Esophagus muscularis mucosa (tissue), 3 donors: ENCODE measurements at regions not wholly inside any gene's neighbourhood (a gene's known extent, or its start where the extent isn't known, plus 50 kb on each side); places are given as distances from the start of the nearest gene placed in this dataset.

Source experiments
- CTCF ChIP-seq, 3 experiments: fragments of 200-600 bp in 2 of 3; fragments of 450-650 bp in 1 of 3; sonication (generic) in 2 of 3; IDR thresholded peaks; one replicate each; pipeline ENCODE4 v1.5.1; 2017 to 2019; ENCODE audit warnings: antibody characterized with exemption in 3 of 3, mild to moderate bottlenecking in 2 of 3, moderate library complexity in 1 of 3
- POLR2A ChIP-seq: fragments of 450-650 bp; IDR thresholded peaks from one replicate; pipeline ENCODE4 v1.6.1; 2017; ENCODE audit warnings: antibody characterized with exemption, moderate library complexity, mild to moderate bottlenecking, low read depth
- POLR2AphosphoS5 ChIP-seq, 2 donors: sonication (generic); formaldehyde crosslinking; IDR thresholded peaks; one replicate each; pipeline ENCODE4 v1.6.1; 2017; ENCODE audit warnings: antibody characterized with exemption in 2 of 2

GRCh38 chr1:110783292-110783918 lies 89.5 kb upstream of the CD53 start:
- TF ChIP-seq CTCF (IDR thresholded peaks at IDR 0.05), result peak; percentile 81 to 95 (median 85)
- no peak for TF ChIP-seq POLR2A
- TF ChIP-seq POLR2AphosphoS5 (IDR thresholded peaks at IDR 0.05), result peak in 1 of 2 donors; percentile 27
